ENCODE measurements at regions not wholly inside any gene's neighbourhood (a gene's known extent, or its start where the extent isn't known, plus 50 kb on each side); places are given as distances from the start of the nearest gene placed in this dataset.
"Not testable (repeated sequence)": the region's sequence is repeated elsewhere in the genome, so short reads cannot be mapped to it uniquely, and the experiment has no call there.

- Mint-ChIP-seq H3K4me3 (peak overlapping the region; percentile 66), H3K27ac (peak overlapping the region; percentile 8), H3K27me3 (peaks cover 64% of the 10 kb centered on the region), H3K36me3 (peaks cover 2% of the 10 kb centered on the region), H3K4me1 (ENCODE audit: low read depth) (peaks cover 63% of the 10 kb centered on the region), H3K9me3 (no peaks in the 10 kb centered on the region)
- DNase-seq: peak; percentile 42
- intact Hi-C loops (cut with micrococcal nuclease): loop anchor here (2.0 kb wide), 1 partner anchor 96 kb away; no protein-coding TSS in a partner anchor
- ChIA-PET POLR2A (interaction anchor here (0.8 to 11.0 kb wide), 3 partner anchors 49 to 781 kb away, joined by 3 to 132 read pairs (median 5); no protein-coding TSS in a partner anchor), CTCF (interaction anchor here (0.8 kb wide), 1 partner anchor 47 kb away, joined by 3 read pairs; no protein-coding TSS in a partner anchor)
Measured at GRCh38 chr13:50130123-50130946, 115.1 kb downstream of the KCNRG start.

GRCh38 chr13:50131920-50132903 lies 117.0 kb downstream of the KCNRG start:
- peak overlapping the region; percentile 43 for H3K4me3 Mint-ChIP-seq
- intact Hi-C loops (cut with micrococcal nuclease): loop anchor here (1.0 to 2.0 kb wide), 2 partner anchors 95 to 235 kb away; no protein-coding TSS in a partner anchor
- peaks cover 50% of the 10 kb centered on the region for H3K4me1 Mint-ChIP-seq (ENCODE audit: low read depth)
- peaks cover 59% of the 10 kb centered on the region for H3K27me3 Mint-ChIP-seq
- H3K9me3 Mint-ChIP-seq: no peaks in the 10 kb centered on the region
- DNase-seq: peak; percentile 43
- CTCF ChIA-PET: interaction anchor here (0.7 kb wide), 1 partner anchor 104 kb away, joined by 3 read pairs; no protein-coding TSS in a partner anchor
- POLR2A ChIA-PET: interaction anchor here (1.1 to 11.0 kb wide), 3 partner anchors 51 to 234 kb away, joined by 3 to 132 read pairs (median 5); partner anchors contain the start of gene TRIM13
- no peak overlapping the region for H3K27ac Mint-ChIP-seq
- no peaks in the 10 kb centered on the region for H3K36me3 Mint-ChIP-seq

- intact Hi-C loops (cut with micrococcal nuclease): no loop called here
- no peak for DNase-seq
- Mint-ChIP-seq H3K4me1 (ENCODE audit: low read depth) (peaks cover 46% of the 10 kb centered on the region), H3K4me3 (peak overlapping the region; percentile 43), H3K27ac (no peak overlapping the region), H3K27me3 (peaks cover 59% of the 10 kb centered on the region), H3K9me3 (no peaks in the 10 kb centered on the region), H3K36me3 (no peaks in the 10 kb centered on the region)
- POLR2A ChIA-PET: interaction anchor here (1.1 to 1.6 kb wide), 2 partner anchors 136 to 233 kb away, joined by 3 to 5 read pairs; partner anchors contain the start of gene TRIM13
- CTCF ChIA-PET: interaction anchor here (0.7 kb wide), 1 partner anchor 103 kb away, joined by 3 read pairs; no protein-coding TSS in a partner anchor
Measured at GRCh38 chr13:50132904-50133357, 117.7 kb downstream of the KCNRG start.

- Mint-ChIP-seq H3K36me3 (no peaks in the 10 kb centered on the region), H3K9me3 (no peaks in the 10 kb centered on the region), H3K27me3 (peaks cover 58% of the 10 kb centered on the region), H3K27ac (no peak overlapping the region), H3K4me1 (ENCODE audit: low read depth) (peaks cover 41% of the 10 kb centered on the region), H3K4me3 (no peak overlapping the region)
- ChIA-PET CTCF (interaction anchor here (0.7 kb wide), 1 partner anchor 103 kb away, joined by 3 read pairs; no protein-coding TSS in a partner anchor), POLR2A (interaction anchor here (1.1 kb wide), 1 partner anchor 136 kb away, joined by 5 read pairs; the partner anchor contains the start of gene TRIM13)
- intact Hi-C loops (cut with micrococcal nuclease): no loop called here
- DNase-seq: no peak
Measured at GRCh38 chr13:50133358-50133953, 118.2 kb downstream of the KCNRG start.

- H3K4me3 Mint-ChIP-seq: no peak overlapping the region
- POLR2A ChIA-PET: no interaction called here
- no peaks in the 10 kb centered on the region for H3K9me3 Mint-ChIP-seq
- peaks cover 26% of the 10 kb centered on the region for H3K4me1 Mint-ChIP-seq (ENCODE audit: low read depth)
- no peak for DNase-seq
- intact Hi-C loops (cut with micrococcal nuclease): no loop called here
- H3K27me3 Mint-ChIP-seq: peaks cover 54% of the 10 kb centered on the region
- no peak overlapping the region for H3K27ac Mint-ChIP-seq
- H3K36me3 Mint-ChIP-seq: no peaks in the 10 kb centered on the region
- CTCF ChIA-PET: interaction anchor here (0.8 kb wide), 1 partner anchor 51 kb away, joined by 3 read pairs; no protein-coding TSS in a partner anchor
Measured at GRCh38 chr13:50136226-50136625, 121.0 kb downstream of the KCNRG start.

- ChIA-PET POLR2A (no interaction called here), CTCF (interaction anchor here (0.8 to 1.5 kb wide), 2 partner anchors 51 to 139 kb away, joined by 3 to 5 read pairs; no protein-coding TSS in a partner anchor)
- intact Hi-C loops (cut with micrococcal nuclease): no loop called here
- H3K27ac Mint-ChIP-seq: no peak overlapping the region
- no peaks in the 10 kb centered on the region for H3K36me3 Mint-ChIP-seq
- no peaks in the 10 kb centered on the region for H3K9me3 Mint-ChIP-seq
- peaks cover 50% of the 10 kb centered on the region for H3K27me3 Mint-ChIP-seq
- DNase-seq: no peak
- H3K4me1 Mint-ChIP-seq (ENCODE audit: low read depth): peaks cover 21% of the 10 kb centered on the region
- H3K4me3 Mint-ChIP-seq: no peak overlapping the region
Measured at GRCh38 chr13:50136678-50137077, 121.4 kb downstream of the KCNRG start.

GRCh38 chr13:50139435-50139934 lies 124.2 kb downstream of the KCNRG start:
- H3K4me3 Mint-ChIP-seq; intact Hi-C loops (cut with micrococcal nuclease); H3K9me3 Mint-ChIP-seq; CTCF ChIA-PET; H3K36me3 Mint-ChIP-seq; DNase-seq; POLR2A ChIA-PET; H3K27ac Mint-ChIP-seq; H3K4me1 Mint-ChIP-seq (ENCODE audit: low read depth): not testable (repeated sequence)
- H3K27me3 Mint-ChIP-seq: peaks cover 31% of the 10 kb centered on the region

- peaks cover 8% of the 10 kb centered on the region for H3K4me1 Mint-ChIP-seq (ENCODE audit: low read depth)
- intact Hi-C loops (cut with micrococcal nuclease): loop anchor here (2.0 kb wide), 1 partner anchor 27 kb away; no protein-coding TSS in a partner anchor
- H3K27me3 Mint-ChIP-seq: peaks cover 25% of the 10 kb centered on the region
- H3K27ac Mint-ChIP-seq: peak overlapping the region; percentile 23
- no peak for DNase-seq
- no peak overlapping the region for H3K4me3 Mint-ChIP-seq
- no peaks in the 10 kb centered on the region for H3K9me3 Mint-ChIP-seq
- no peaks in the 10 kb centered on the region for H3K36me3 Mint-ChIP-seq
- ChIA-PET CTCF (no interaction called here), POLR2A (no interaction called here)
Measured at GRCh38 chr13:50140153-50140552, 124.9 kb downstream of the KCNRG start.

GRCh38 chr13:50140581-50141374 lies 125.5 kb downstream of the KCNRG start:
- Mint-ChIP-seq H3K4me3 (no peak overlapping the region), H3K27ac (no peak overlapping the region), H3K9me3 (no peaks in the 10 kb centered on the region), H3K4me1 (ENCODE audit: low read depth) (peaks cover 8% of the 10 kb centered on the region), H3K27me3 (peaks cover 20% of the 10 kb centered on the region), H3K36me3 (no peaks in the 10 kb centered on the region)
- intact Hi-C loops (cut with micrococcal nuclease): loop anchor here (2.0 kb wide), 1 partner anchor 26 kb away; no protein-coding TSS in a partner anchor
- ChIA-PET POLR2A (interaction anchor here (1.1 kb wide), 1 partner anchor 9 kb away, joined by 3 read pairs; no protein-coding TSS in a partner anchor), CTCF (interaction anchor here (1.1 kb wide), 1 partner anchor 771 kb away, joined by 3 read pairs; no protein-coding TSS in a partner anchor)
- DNase-seq: no peak

GRCh38 chr13:50141375-50141975 lies 126.2 kb downstream of the KCNRG start:
- no peak for DNase-seq
- Mint-ChIP-seq H3K27ac (no peak overlapping the region), H3K36me3 (no peaks in the 10 kb centered on the region), H3K4me3 (no peak overlapping the region), H3K4me1 (ENCODE audit: low read depth) (peaks cover 8% of the 10 kb centered on the region), H3K27me3 (peaks cover 20% of the 10 kb centered on the region), H3K9me3 (no peaks in the 10 kb centered on the region)
- ChIA-PET POLR2A (interaction anchor here (1.1 kb wide), 1 partner anchor 8 kb away, joined by 3 read pairs; no protein-coding TSS in a partner anchor), CTCF (interaction anchor here (1.1 kb wide), 1 partner anchor 770 kb away, joined by 3 read pairs; no protein-coding TSS in a partner anchor)
- intact Hi-C loops (cut with micrococcal nuclease): loop anchor here (2.0 kb wide), 1 partner anchor 25 kb away; no protein-coding TSS in a partner anchor

Measured in activated CD4-positive, alpha-beta memory T cell treated with anti-CD3 and anti-CD28 coated beads for 36 hours (primary cell).